Ascending aorta (tissue), 2 donors: ENCODE measurements at regions not wholly inside any gene's neighbourhood (a gene's known extent, or its start where the extent isn't known, plus 50 kb on each side); places are given as distances from the start of the nearest gene placed in this dataset.

ENCODE experiments used
- DNase-seq, 2 donors: peaks; one replicate each; pipeline ENCODE4 v3.0.0-alpha.2; 2019; ENCODE audit warnings: low spot score in 2 of 2
- H3K27ac ChIP-seq, 2 donors: fragments of 200-600 bp; sonication (generic); one replicate each; pipeline ENCODE4 v1.5.1; 2016 to 2017; ENCODE audit warnings: mild to moderate bottlenecking in 1 of 2
- H3K27me3 ChIP-seq: fragments of 200-600 bp; sonication (generic); one replicate; pipeline ENCODE4 v1.5.1; 2017
- H3K36me3 ChIP-seq, 2 donors: fragments of 200-600 bp; sonication (generic); one replicate each; pipeline ENCODE4 v1.5.1; 2016
- H3K4me1 ChIP-seq, 2 donors: fragments of 200-600 bp; sonication (generic); one replicate each; pipeline ENCODE4 v1.5.1; 2016 to 2017; ENCODE audit warnings: mild to moderate bottlenecking in 1 of 2
- H3K4me3 ChIP-seq, 2 donors: fragments of 200-600 bp; sonication (generic); one replicate each; pipeline ENCODE4 v1.5.1; 2016 to 2017; ENCODE audit warnings: mild to moderate bottlenecking in 1 of 2
- H3K9me3 ChIP-seq, 2 donors: fragments of 200-600 bp; sonication (generic); one replicate each; pipeline ENCODE4 v1.5.1; 2016
- CTCF ChIP-seq, 3 experiments: fragments of 200-600 bp in 2 of 3; fragments of 450-650 bp in 1 of 3; sonication (generic) in 2 of 3; IDR thresholded peaks; one replicate each; pipeline ENCODE4 v1.5.1; 2016 to 2019; ENCODE audit warnings: antibody characterized with exemption in 3 of 3, mild to moderate bottlenecking in 1 of 3, moderate library complexity in 1 of 3
- intact Hi-C: fragments of 100-400 bp; cut with DNase I; formaldehyde crosslinking; loops from one replicate; pipeline ENCODE4 v1.15.1; 2023

- TF ChIP-seq CTCF (IDR thresholded peaks at IDR 0.05), result no peak
- no peaks in the 10 kb centered on the region for H3K36me3 ChIP-seq
- DNase-seq, result no peak
- H3K9me3 ChIP-seq, result no peaks in the 10 kb centered on the region
- H3K27me3 ChIP-seq, result no peaks in the 10 kb centered on the region
- H3K4me1 ChIP-seq, result no peaks in the 10 kb centered on the region
- H3K27ac ChIP-seq, result no peak overlapping the region
- intact Hi-C loops, result no loop called here
- no peak overlapping the region for H3K4me3 ChIP-seq
These were observed 657.3 kb upstream of the PIK3C3 start for GRCh38 chr18:41297740-41298139.

GRCh38 chr18:41269294-41269693 lies 685.7 kb upstream of the PIK3C3 start:
- Histone ChIP-seq H3K4me3 (no peak overlapping the region), H3K27me3 (no peaks in the 10 kb centered on the region), H3K36me3 (no peaks in the 10 kb centered on the region), H3K4me1 (no peaks in the 10 kb centered on the region), H3K27ac (no peak overlapping the region), H3K9me3 (no peaks in the 10 kb centered on the region)
- TF ChIP-seq CTCF (IDR thresholded peaks at IDR 0.05), result no peak
- intact Hi-C loops, result no loop called here
- no peak for DNase-seq

- H3K27ac ChIP-seq, result no peak overlapping the region
- intact Hi-C loops, result no loop called here
- H3K4me1 ChIP-seq, result no peaks in the 10 kb centered on the region
- H3K9me3 ChIP-seq, result no peaks in the 10 kb centered on the region
- H3K36me3 ChIP-seq, result no peaks in the 10 kb centered on the region
- H3K4me3 ChIP-seq, result no peak overlapping the region
- H3K27me3 ChIP-seq, result no peaks in the 10 kb centered on the region
- no peak for TF ChIP-seq CTCF (IDR thresholded peaks at IDR 0.05)
- DNase-seq, result no peak
These were observed 686.8 kb upstream of the PIK3C3 start for GRCh38 chr18:41268271-41268670.

- Histone ChIP-seq H3K4me1 (no peaks in the 10 kb centered on the region), H3K4me3 (no peak overlapping the region), H3K27ac (no peak overlapping the region), H3K36me3 (no peaks in the 10 kb centered on the region), H3K27me3 (no peaks in the 10 kb centered on the region), H3K9me3 (no peaks in the 10 kb centered on the region)
- TF ChIP-seq CTCF (IDR thresholded peaks at IDR 0.05), result no peak
- DNase-seq, result no peak
- intact Hi-C loops, result no loop called here
These were observed 688.4 kb upstream of the PIK3C3 start for GRCh38 chr18:41266616-41267015.

GRCh38 chr18:41266204-41266603 lies 688.8 kb upstream of the PIK3C3 start:
- H3K9me3 ChIP-seq, result no peaks in the 10 kb centered on the region
- no peak overlapping the region for H3K27ac ChIP-seq
- no peaks in the 10 kb centered on the region for H3K27me3 ChIP-seq
- intact Hi-C loops, result no loop called here
- H3K36me3 ChIP-seq, result no peaks in the 10 kb centered on the region
- no peak overlapping the region for H3K4me3 ChIP-seq
- no peak for DNase-seq
- TF ChIP-seq CTCF (IDR thresholded peaks at IDR 0.05), result no peak
- no peaks in the 10 kb centered on the region for H3K4me1 ChIP-seq

- Histone ChIP-seq H3K9me3 (no peaks in the 10 kb centered on the region), H3K36me3 (no peaks in the 10 kb centered on the region), H3K4me1 (no peaks in the 10 kb centered on the region), H3K4me3 (no peak overlapping the region), H3K27ac (no peak overlapping the region), H3K27me3 (no peaks in the 10 kb centered on the region)
- DNase-seq, result no peak
- TF ChIP-seq CTCF (IDR thresholded peaks at IDR 0.05), result no peak
- intact Hi-C loops, result no loop called here
These were observed 690.0 kb upstream of the PIK3C3 start for GRCh38 chr18:41265047-41265446.
